Gastroesophageal sphincter (tissue), 4 donors: ENCODE measurements at regions not wholly inside any gene's neighbourhood (a gene's known extent, or its start where the extent isn't known, plus 50 kb on each side); places are given as distances from the start of the nearest gene placed in this dataset.

ENCODE experiments used
- ATAC-seq: fragments of 150-250 bp; one replicate; pipeline ENCODE4 v1.9.1; 2016; ENCODE audit warnings: mild to moderate bottlenecking, moderate library complexity
- H3K27ac ChIP-seq, 4 donors: fragments of 200-600 bp; sonication (generic) in 3 of 4; 1 replicate in 3 of 4; 2 replicates in 1 of 4; pipeline ENCODE4 v1.5.1; 2016 to 2019
- H3K27me3 ChIP-seq: fragments of 200-600 bp; sonication (generic); one replicate; pipeline ENCODE4 v1.5.1; 2019
- H3K36me3 ChIP-seq, 2 donors: fragments of 200-600 bp; sonication (generic); one replicate each; pipeline ENCODE4 v1.5.1; 2019; ENCODE audit warnings: control low read depth in 1 of 2
- H3K4me1 ChIP-seq, 3 donors: fragments of 200-600 bp; sonication (generic); 1 replicate in 2 of 3; 2 replicates in 1 of 3; pipeline ENCODE4 v1.5.1; 2016 to 2019; ENCODE audit warnings: control low read depth in 2 of 3
- H3K4me3 ChIP-seq, 2 donors: fragments of 200-600 bp; sonication (generic); one replicate each; pipeline ENCODE4 v1.5.1; 2019; ENCODE audit warnings: mild to moderate bottlenecking in 1 of 2, moderate library complexity in 1 of 2
- H3K9me3 ChIP-seq, 3 donors: fragments of 200-600 bp; sonication (generic); one replicate each; pipeline ENCODE4 v1.5.1; 2017 to 2019; ENCODE audit warnings: control low read depth in 2 of 3
- CTCF ChIP-seq, 4 experiments: fragments of 200-600 bp in 2 of 4; fragments of 450-650 bp in 2 of 4; sonication (generic) in 1 of 4; IDR thresholded peaks; one replicate each; pipeline ENCODE4 v1.5.1; 2017 to 2019; ENCODE audit warnings: antibody characterized with exemption in 4 of 4, mild to moderate bottlenecking in 2 of 4, moderate library complexity in 2 of 4
- EP300 ChIP-seq: sonication (generic); formaldehyde crosslinking; IDR thresholded peaks from one replicate; pipeline ENCODE4 v1.6.1; 2017; ENCODE audit warnings: antibody characterized with exemption, mild to moderate bottlenecking
- POLR2A ChIP-seq, 2 donors: fragments of 450-650 bp; IDR thresholded peaks; one replicate each; pipeline ENCODE4 v1.6.1; 2017; ENCODE audit warnings: antibody characterized with exemption in 2 of 2, mild to moderate bottlenecking in 2 of 2, moderate library complexity in 1 of 2
- POLR2AphosphoS5 ChIP-seq: sonication (generic); formaldehyde crosslinking; IDR thresholded peaks from one replicate; pipeline ENCODE4 v1.6.1; 2017; ENCODE audit warnings: antibody characterized with exemption
- WGBS, 2 donors: methylation state at CpG; one replicate each; pipeline ENCODE4 v1.1.5; 2018; ENCODE audit warnings: low coverage in 1 of 2; 5-methylcytosine and 5-hydroxymethylcytosine counted together

DNA sequence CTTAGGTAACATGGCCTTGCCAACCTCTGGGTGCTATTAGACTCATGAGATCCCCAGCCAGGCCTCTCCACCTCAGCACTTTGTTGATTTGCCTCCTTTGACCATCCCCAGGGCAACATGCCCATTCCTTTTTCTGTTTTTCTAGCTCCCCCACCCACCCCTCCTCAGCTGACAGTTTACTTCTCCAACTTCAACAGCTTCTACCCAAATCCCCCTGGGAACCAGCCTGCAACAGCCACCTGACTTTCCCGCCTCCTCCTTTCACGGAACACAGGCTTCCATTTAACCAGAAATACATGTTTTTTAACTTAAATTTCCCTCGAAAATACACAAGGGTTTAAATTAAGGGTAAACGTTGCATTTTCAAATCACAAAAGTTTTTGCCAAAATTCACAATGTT lies 117.3 kb downstream of the DLEU7 start:
- Histone ChIP-seq H3K36me3 (no peaks in the 10 kb centered on the region), H3K4me1 (no peaks in the 10 kb centered on the region), H3K27me3 (no peaks in the 10 kb centered on the region), H3K27ac (no peak overlapping the region), H3K9me3 (no peaks in the 10 kb centered on the region), H3K4me3 (no peak overlapping the region)
- no peak for TF ChIP-seq EP300
- no peak for TF ChIP-seq CTCF (IDR thresholded peaks at IDR 0.05)
- TF ChIP-seq POLR2AphosphoS5, result no peak
- no peak for TF ChIP-seq POLR2A (IDR thresholded peaks at IDR 0.05)
- no peak for ATAC-seq
- WGBS, 2 donors, result 87 to 90% methylated on average over 4 of the region's 4 CpGs

- no peak for ATAC-seq
- TF ChIP-seq CTCF (IDR thresholded peaks at IDR 0.05), result no peak
- no peak for TF ChIP-seq POLR2AphosphoS5
- no peak for TF ChIP-seq EP300
- TF ChIP-seq POLR2A (IDR thresholded peaks at IDR 0.05), result no peak
- H3K27me3 ChIP-seq, result no peaks in the 10 kb centered on the region
Observed at GRCh38 chr13:50729177-50729576, 114.3 kb downstream of the DLEU7 start.

GRCh38 chr13:50730496-50731351 lies 112.8 kb downstream of the DLEU7 start:
- TF ChIP-seq CTCF (IDR thresholded peaks at IDR 0.05), result no peak
- no peak for TF ChIP-seq POLR2A (IDR thresholded peaks at IDR 0.05)
- no peak for TF ChIP-seq EP300
- no peak for TF ChIP-seq POLR2AphosphoS5
- H3K36me3 ChIP-seq, result no peaks in the 10 kb centered on the region
- H3K4me3 ChIP-seq, result no peak overlapping the region
- 82 to 93% methylated on average over 3 to 4 of the region's 4 CpGs for WGBS, 2 donors
- H3K27ac ChIP-seq, result no peak overlapping the region
- H3K27me3 ChIP-seq, result no peaks in the 10 kb centered on the region
- H3K4me1 ChIP-seq, result no peaks in the 10 kb centered on the region
- no peaks in the 10 kb centered on the region for H3K9me3 ChIP-seq
- no peak for ATAC-seq

More at GRCh38 chr13:50729177-50729576, 114.3 kb downstream of the DLEU7 start:
- no peak overlapping the region for H3K4me3 ChIP-seq
- no peaks in the 10 kb centered on the region for H3K4me1 ChIP-seq
- H3K36me3 ChIP-seq, result no peaks in the 10 kb centered on the region
- H3K9me3 ChIP-seq, result no peaks in the 10 kb centered on the region
- no peak overlapping the region for H3K27ac ChIP-seq

DNA sequence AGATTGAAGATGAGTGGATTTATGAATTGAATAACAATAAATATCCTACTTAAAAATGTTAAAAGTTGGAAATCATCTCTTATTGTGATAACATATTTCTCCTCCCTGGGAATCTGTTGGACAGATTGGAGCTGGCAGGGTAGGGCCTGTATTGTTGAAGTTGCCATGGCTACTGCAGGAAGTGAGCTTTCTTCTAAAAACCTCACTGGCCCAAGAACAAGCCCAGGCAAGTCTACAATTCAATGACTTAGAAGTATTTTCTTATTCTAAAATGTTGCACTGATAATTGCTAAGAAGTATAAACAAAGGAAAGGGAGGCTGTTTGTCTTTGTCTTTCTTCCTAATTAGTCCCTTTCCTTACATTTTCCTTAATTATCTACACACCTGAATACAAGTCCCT lies 112.1 kb downstream of the DLEU7 start:
- H3K27ac ChIP-seq, result no peak overlapping the region
- no peak overlapping the region for H3K4me3 ChIP-seq
- no peak for ATAC-seq
- H3K9me3 ChIP-seq, result no peaks in the 10 kb centered on the region
- no peaks in the 10 kb centered on the region for H3K4me1 ChIP-seq
- no peak for TF ChIP-seq EP300
- no peaks in the 10 kb centered on the region for H3K27me3 ChIP-seq
- H3K36me3 ChIP-seq, result no peaks in the 10 kb centered on the region

DNA sequence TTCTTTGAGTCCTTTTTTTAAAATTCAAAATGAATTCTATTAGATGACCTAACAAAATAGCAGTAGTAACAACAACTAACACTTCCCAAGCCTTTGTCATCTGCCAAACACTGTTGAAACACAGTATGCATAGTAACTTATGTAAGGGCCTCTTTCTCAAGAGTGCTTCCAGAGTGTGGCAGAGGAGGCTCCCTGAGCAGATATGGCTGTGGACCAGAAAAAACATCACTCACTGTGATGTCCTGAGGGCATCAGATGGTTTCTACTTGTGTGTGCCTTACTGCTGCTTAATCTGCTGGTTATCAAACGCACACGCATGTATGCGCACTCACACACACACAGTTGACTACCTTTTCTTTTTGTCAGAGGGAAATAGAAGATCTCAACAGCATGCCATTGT lies 110.8 kb downstream of the DLEU7 start:
- WGBS, 2 donors, result 63 to 67% methylated on average over 3 of the region's 3 CpGs
- Histone ChIP-seq H3K9me3 (no peaks in the 10 kb centered on the region), H3K27me3 (no peaks in the 10 kb centered on the region), H3K36me3 (no peaks in the 10 kb centered on the region), H3K27ac (no peak overlapping the region), H3K4me3 (no peak overlapping the region), H3K4me1 (no peaks in the 10 kb centered on the region)
- TF ChIP-seq CTCF (IDR thresholded peaks at IDR 0.05) (no peak), POLR2AphosphoS5 (no peak), EP300 (no peak), POLR2A (IDR thresholded peaks at IDR 0.05) (no peak)
- ATAC-seq, result no peak
